ENCODE measurements at regions not wholly inside any gene's neighbourhood (a gene's known extent, or its start where the extent isn't known, plus 50 kb on each side); places are given as distances from the start of the nearest gene placed in this dataset.

DNA sequence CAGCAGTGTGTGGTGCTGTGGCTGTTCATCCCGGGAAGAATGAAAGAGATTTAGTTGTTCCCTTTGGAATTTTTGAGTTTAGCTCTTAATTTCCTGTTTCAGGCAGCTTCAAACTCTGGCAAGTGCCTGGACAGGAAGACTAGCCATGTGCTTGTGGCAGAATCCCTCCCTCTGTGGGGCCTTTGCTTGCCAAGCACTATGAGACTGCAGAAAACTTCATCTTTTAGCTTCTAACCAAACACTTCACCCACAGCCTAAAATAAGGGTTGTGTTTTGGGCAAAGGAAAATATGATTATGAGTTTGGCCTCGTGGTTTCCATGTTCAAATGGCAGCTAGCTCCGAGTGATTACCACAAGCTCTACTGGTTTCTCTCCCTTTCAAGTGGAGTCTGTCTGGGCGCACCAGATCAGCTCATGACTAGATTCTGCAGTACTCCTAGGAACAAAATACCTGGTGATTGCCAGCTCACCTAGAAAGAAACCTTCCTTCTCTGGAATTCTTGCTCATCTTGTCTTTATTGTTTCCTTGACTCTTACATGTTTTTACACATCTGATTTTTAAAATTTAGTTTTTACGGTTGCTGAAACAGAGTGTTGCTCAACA lies 707.5 kb downstream of the SLITRK6 start:
- TF ChIP-seq POLR2A (IDR thresholded peaks at IDR 0.05; ENCODE audit: low read length) (no peak), GATA1 (IDR thresholded peaks at IDR 0.05; ENCODE audit: low read depth, low read length) (no peak)

Measured in erythroblast (primary cell).